ENCODE measurements at regions not wholly inside any gene's neighbourhood (a gene's known extent, or its start where the extent isn't known, plus 50 kb on each side); places are given as distances from the start of the nearest gene placed in this dataset.

DNA sequence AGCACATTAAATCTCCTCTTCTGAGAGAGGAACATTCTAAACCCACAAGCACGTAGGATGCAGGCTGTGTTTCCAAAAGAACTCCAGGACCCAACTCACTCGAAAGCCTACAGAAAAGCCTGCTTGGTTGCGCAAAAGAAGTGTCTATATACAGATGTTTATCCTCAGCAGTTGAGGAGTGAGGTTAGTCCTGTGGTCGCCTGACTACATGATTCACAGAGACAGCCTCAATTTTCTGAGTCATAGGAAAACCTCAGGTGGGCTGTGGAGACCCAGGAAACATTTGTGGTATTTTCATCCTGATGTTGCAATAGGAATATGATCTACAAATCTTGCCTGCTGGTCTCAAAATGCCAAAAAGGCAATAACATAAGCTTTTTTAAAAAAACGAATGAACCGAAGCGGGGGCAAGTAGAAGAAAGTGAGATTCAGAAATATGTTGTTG is 183.8 kb upstream of the THRB start:
- no peaks in the 10 kb centered on the region for H3K9me3 ChIP-seq (ENCODE audit: low read length)
- no peak overlapping the region for H3K9ac ChIP-seq (ENCODE audit: low read length)
- no peaks in the 10 kb centered on the region for H3K79me2 ChIP-seq (replicated peaks; ENCODE audit: insufficient read depth, low read length)
- no peaks in the 10 kb centered on the region for H3K27me3 ChIP-seq (ENCODE audit: insufficient read depth, low read depth, low read length)
- H3F3A ChIP-seq (ENCODE audit: insufficient read depth, low read length, poor library complexity, severe bottlenecking), result no peaks in the 10 kb centered on the region
- no peak overlapping the region for H3K27ac ChIP-seq (ENCODE audit: low read length)
- H3K9me2 ChIP-seq (ENCODE audit: insufficient read depth, low read length), result no peaks in the 10 kb centered on the region
- no peak overlapping the region for H3K4me2 ChIP-seq (ENCODE audit: low read length)
- H2AFZ ChIP-seq (ENCODE audit: low read depth, low read length), result no peak overlapping the region
- H4K20me1 ChIP-seq (ENCODE audit: insufficient read depth), result no peaks in the 10 kb centered on the region
- no peak overlapping the region for H3K4me3 ChIP-seq (ENCODE audit: low read length)
- TF ChIP-seq, protein P1, sequence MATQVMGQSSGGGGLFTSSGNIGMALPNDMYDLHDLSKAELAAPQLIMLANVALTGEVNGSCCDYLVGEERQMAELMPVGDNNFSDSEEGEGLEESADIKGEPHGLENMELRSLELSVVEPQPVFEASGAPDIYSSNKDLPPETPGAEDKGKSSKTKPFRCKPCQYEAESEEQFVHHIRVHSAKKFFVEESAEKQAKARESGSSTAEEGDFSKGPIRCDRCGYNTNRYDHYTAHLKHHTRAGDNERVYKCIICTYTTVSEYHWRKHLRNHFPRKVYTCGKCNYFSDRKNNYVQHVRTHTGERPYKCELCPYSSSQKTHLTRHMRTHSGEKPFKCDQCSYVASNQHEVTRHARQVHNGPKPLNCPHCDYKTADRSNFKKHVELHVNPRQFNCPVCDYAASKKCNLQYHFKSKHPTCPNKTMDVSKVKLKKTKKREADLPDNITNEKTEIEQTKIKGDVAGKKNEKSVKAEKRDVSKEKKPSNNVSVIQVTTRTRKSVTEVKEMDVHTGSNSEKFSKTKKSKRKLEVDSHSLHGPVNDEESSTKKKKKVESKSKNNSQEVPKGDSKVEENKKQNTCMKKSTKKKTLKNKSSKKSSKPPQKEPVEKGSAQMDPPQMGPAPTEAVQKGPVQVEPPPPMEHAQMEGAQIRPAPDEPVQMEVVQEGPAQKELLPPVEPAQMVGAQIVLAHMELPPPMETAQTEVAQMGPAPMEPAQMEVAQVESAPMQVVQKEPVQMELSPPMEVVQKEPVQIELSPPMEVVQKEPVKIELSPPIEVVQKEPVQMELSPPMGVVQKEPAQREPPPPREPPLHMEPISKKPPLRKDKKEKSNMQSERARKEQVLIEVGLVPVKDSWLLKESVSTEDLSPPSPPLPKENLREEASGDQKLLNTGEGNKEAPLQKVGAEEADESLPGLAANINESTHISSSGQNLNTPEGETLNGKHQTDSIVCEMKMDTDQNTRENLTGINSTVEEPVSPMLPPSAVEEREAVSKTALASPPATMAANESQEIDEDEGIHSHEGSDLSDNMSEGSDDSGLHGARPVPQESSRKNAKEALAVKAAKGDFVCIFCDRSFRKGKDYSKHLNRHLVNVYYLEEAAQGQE (IDR thresholded peaks at IDR 0.05; ENCODE audit: borderline replicate concordance), result no peak
- TF ChIP-seq RAD21 (conservative IDR thresholded peaks at IDR 0.05) (no peak), POLR2AphosphoS5 (IDR thresholded peaks at IDR 0.05) (no peak)
- no peaks in the 10 kb centered on the region for H3K36me3 ChIP-seq (ENCODE audit: insufficient read depth, low read length)

DNA sequence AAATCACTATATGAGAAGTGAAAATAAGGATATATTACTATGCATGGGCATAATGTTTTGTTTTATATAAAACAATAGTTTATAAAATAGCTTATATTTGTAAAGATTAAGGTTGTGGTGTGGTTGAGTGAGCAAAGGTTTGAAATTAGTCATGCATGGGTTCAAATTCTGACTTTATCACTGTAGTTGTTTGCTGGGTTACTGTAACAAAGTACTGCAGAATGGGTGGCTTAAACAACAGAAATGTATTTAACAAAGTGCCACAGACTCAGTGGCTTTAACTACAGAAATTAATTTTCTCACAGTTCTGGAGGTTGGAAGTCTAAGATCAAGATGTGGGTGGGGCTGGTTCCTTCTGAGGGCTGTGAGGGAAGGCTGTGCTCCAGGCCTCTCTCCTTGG is 184.8 kb upstream of the THRB start:
- H3K9me2 ChIP-seq (ENCODE audit: insufficient read depth, low read length), result no peaks in the 10 kb centered on the region
- H2AFZ ChIP-seq (ENCODE audit: low read depth, low read length), result no peak overlapping the region
- H3K79me2 ChIP-seq (replicated peaks; ENCODE audit: insufficient read depth, low read length), result no peaks in the 10 kb centered on the region
- no peaks in the 10 kb centered on the region for H4K20me1 ChIP-seq (ENCODE audit: insufficient read depth)
- no peaks in the 10 kb centered on the region for H3K9me3 ChIP-seq (ENCODE audit: low read length)
- H3K4me3 ChIP-seq (ENCODE audit: low read length), result no peak overlapping the region
- H3K27me3 ChIP-seq (ENCODE audit: insufficient read depth, low read depth, low read length), result no peaks in the 10 kb centered on the region
- H3K36me3 ChIP-seq (ENCODE audit: insufficient read depth, low read length), result no peaks in the 10 kb centered on the region
- no peaks in the 10 kb centered on the region for H3F3A ChIP-seq (ENCODE audit: insufficient read depth, low read length, poor library complexity, severe bottlenecking)
- no peak overlapping the region for H3K27ac ChIP-seq (ENCODE audit: low read length)
- TF ChIP-seq SMC3 (conservative IDR thresholded peaks at IDR 0.05; ENCODE audit: poor library complexity) (no peak), POLR2AphosphoS5 (IDR thresholded peaks at IDR 0.05) (no peak), EZH2 (IDR thresholded peaks at IDR 0.05; ENCODE audit: borderline replicate concordance, insufficient read depth, low read length, poor library complexity, severe bottlenecking) (no peak), TAF1 (IDR thresholded peaks at IDR 0.05; ENCODE audit: low read depth) (no peak), RAD21 (conservative IDR thresholded peaks at IDR 0.05) (no peak), EP300 (conservative IDR thresholded peaks at IDR 0.05; ENCODE audit: poor library complexity, severe bottlenecking) (no peak), MXI1 (conservative IDR thresholded peaks at IDR 0.05; ENCODE audit: poor library complexity, severe bottlenecking) (no peak)
- TF ChIP-seq, protein P1 (IDR thresholded peaks at IDR 0.05; ENCODE audit: borderline replicate concordance), result no peak
- TF ChIP-seq, protein P2, sequence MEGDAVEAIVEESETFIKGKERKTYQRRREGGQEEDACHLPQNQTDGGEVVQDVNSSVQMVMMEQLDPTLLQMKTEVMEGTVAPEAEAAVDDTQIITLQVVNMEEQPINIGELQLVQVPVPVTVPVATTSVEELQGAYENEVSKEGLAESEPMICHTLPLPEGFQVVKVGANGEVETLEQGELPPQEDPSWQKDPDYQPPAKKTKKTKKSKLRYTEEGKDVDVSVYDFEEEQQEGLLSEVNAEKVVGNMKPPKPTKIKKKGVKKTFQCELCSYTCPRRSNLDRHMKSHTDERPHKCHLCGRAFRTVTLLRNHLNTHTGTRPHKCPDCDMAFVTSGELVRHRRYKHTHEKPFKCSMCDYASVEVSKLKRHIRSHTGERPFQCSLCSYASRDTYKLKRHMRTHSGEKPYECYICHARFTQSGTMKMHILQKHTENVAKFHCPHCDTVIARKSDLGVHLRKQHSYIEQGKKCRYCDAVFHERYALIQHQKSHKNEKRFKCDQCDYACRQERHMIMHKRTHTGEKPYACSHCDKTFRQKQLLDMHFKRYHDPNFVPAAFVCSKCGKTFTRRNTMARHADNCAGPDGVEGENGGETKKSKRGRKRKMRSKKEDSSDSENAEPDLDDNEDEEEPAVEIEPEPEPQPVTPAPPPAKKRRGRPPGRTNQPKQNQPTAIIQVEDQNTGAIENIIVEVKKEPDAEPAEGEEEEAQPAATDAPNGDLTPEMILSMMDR (IDR thresholded peaks at IDR 0.05; ENCODE audit: poor library complexity, severe bottlenecking), result no peak
- H3K9ac ChIP-seq (ENCODE audit: low read length), result no peak overlapping the region
- H3K4me2 ChIP-seq (ENCODE audit: low read length), result no peak overlapping the region
